ENCODE measurements at regions not wholly inside any gene's neighbourhood (a gene's known extent, or its start where the extent isn't known, plus 50 kb on each side); places are given as distances from the start of the nearest gene placed in this dataset.

GRCh38 chr3:127461286-127461910, 129.1 kb downstream of the TPRA1 start:
- H3K27me3 ChIP-seq (ENCODE audit: control insufficient read depth, insufficient read depth, low read length, poor library complexity, severe bottlenecking), result peaks cover 23% of the 10 kb centered on the region
- Mint-ChIP-seq H3K36me3 (ENCODE audit: low read depth) (no peaks in the 10 kb centered on the region), H3K27ac (no peak overlapping the region), H3K4me1 (peaks cover 6% of the 10 kb centered on the region), H3K4me3 (no peak overlapping the region), H3K9me3 (no peaks in the 10 kb centered on the region), H3K27me3 (ENCODE audit: insufficient read depth) (peaks cover 46% of the 10 kb centered on the region)
- H3K9ac ChIP-seq (ENCODE audit: extremely low read depth, low read length, poor library complexity, severe bottlenecking), result no peak overlapping the region
- no peak overlapping the region for H3K4me3 ChIP-seq (ENCODE audit: low read length)
- no peaks in the 10 kb centered on the region for H3K9me3 ChIP-seq (ENCODE audit: control insufficient read depth, low read length)
- no peak for DNase-seq
- WGBS, 2 experiments (ENCODE audit: insufficient coverage in 1 of 2, insufficient read length in 1 of 2), result 89 to 100% methylated on average over 4 to 10 of the region's 10 CpGs
- no peaks in the 10 kb centered on the region for H3K36me3 ChIP-seq (ENCODE audit: control insufficient read depth, insufficient read depth, low read length)
- H3K4me1 ChIP-seq (ENCODE audit: control insufficient read depth, insufficient read depth, low read length), result no peaks in the 10 kb centered on the region
- no peak overlapping the region for H3K27ac ChIP-seq (ENCODE audit: low read depth, low read length)
- TF ChIP-seq, protein P1, sequence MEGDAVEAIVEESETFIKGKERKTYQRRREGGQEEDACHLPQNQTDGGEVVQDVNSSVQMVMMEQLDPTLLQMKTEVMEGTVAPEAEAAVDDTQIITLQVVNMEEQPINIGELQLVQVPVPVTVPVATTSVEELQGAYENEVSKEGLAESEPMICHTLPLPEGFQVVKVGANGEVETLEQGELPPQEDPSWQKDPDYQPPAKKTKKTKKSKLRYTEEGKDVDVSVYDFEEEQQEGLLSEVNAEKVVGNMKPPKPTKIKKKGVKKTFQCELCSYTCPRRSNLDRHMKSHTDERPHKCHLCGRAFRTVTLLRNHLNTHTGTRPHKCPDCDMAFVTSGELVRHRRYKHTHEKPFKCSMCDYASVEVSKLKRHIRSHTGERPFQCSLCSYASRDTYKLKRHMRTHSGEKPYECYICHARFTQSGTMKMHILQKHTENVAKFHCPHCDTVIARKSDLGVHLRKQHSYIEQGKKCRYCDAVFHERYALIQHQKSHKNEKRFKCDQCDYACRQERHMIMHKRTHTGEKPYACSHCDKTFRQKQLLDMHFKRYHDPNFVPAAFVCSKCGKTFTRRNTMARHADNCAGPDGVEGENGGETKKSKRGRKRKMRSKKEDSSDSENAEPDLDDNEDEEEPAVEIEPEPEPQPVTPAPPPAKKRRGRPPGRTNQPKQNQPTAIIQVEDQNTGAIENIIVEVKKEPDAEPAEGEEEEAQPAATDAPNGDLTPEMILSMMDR (conservative IDR thresholded peaks at IDR 0.05), result no peak

- H3K36me3 ChIP-seq (ENCODE audit: control insufficient read depth, insufficient read depth, low read length), result no peaks in the 10 kb centered on the region
- no peak overlapping the region for H3K9ac ChIP-seq (ENCODE audit: extremely low read depth, low read length, poor library complexity, severe bottlenecking)
- H3K27ac Mint-ChIP-seq, result no peak overlapping the region
- H3K9me3 Mint-ChIP-seq, result no peaks in the 10 kb centered on the region
- TF ChIP-seq, protein P1 (conservative IDR thresholded peaks at IDR 0.05), result no peak
- DNase-seq, result no peak
- H3K4me3 ChIP-seq (ENCODE audit: low read length), result no peak overlapping the region
- H3K27ac ChIP-seq (ENCODE audit: low read depth, low read length), result no peak overlapping the region
- H3K9me3 ChIP-seq (ENCODE audit: control insufficient read depth, low read length), result no peaks in the 10 kb centered on the region
- no peaks in the 10 kb centered on the region for H3K4me1 ChIP-seq (ENCODE audit: control insufficient read depth, insufficient read depth, low read length)
- H3K27me3 Mint-ChIP-seq (ENCODE audit: insufficient read depth), result peaks cover 60% of the 10 kb centered on the region
- peaks cover 15% of the 10 kb centered on the region for H3K4me1 Mint-ChIP-seq
- 80 to 87% methylated on average over 3 of the region's 3 CpGs for WGBS, 2 experiments (ENCODE audit: insufficient coverage in 1 of 2, insufficient read length in 1 of 2)
- H3K27me3 ChIP-seq (ENCODE audit: control insufficient read depth, insufficient read depth, low read length, poor library complexity, severe bottlenecking), result peaks cover 36% of the 10 kb centered on the region
- H3K36me3 Mint-ChIP-seq (ENCODE audit: low read depth), result no peaks in the 10 kb centered on the region
- H3K4me3 Mint-ChIP-seq, result no peak overlapping the region
Observed at GRCh38 chr3:127459891-127460290, 130.6 kb downstream of the TPRA1 start.

DNA sequence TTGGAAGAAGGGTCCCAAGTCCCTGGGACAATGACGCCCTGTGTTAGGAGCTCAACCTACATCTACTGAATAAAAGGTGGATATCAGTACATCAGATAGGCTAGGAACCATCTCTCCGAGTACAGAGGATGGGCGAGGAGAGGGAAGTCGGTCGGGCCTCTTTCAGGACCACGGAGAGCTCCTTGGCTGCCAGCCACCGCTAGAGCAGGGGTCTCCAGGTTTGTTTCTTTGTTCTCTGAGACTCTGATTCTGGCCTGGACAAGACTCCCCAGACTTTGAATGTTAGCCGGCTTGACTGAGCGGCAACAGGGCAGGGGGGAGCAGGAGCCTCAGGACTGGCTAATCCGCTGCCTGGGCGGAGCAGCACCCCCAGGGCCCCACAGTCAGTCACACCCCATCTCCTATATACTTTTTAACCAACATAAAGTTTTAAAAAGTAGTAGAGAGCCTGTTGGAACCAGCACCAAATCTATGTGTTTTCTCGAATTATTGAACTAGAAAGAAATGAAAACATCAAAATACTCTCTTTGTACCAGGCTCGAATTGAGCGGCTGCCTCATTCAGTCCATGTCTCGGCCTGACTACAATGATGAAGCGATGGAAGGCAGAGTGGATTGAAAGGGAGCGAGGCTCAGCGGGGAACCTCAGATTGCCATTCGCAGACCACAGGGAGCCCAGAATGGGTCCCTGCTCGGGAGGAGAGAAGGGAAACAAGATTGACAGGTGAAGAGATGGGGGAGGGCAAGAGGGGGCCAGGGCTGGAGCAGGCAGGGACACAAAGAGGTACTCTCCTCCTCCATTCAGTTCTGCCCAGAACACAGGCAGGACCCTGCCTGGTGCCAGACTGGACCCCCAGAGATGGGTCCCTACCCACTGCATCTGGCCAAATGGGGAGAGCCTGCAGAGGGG, 131.6 kb downstream of the TPRA1 start:
- Mint-ChIP-seq H3K27ac (no peak overlapping the region), H3K27me3 (ENCODE audit: insufficient read depth) (peaks cover 69% of the 10 kb centered on the region), H3K9me3 (no peaks in the 10 kb centered on the region), H3K36me3 (ENCODE audit: low read depth) (no peaks in the 10 kb centered on the region), H3K4me1 (peaks cover 15% of the 10 kb centered on the region), H3K4me3 (no peak overlapping the region)
- Histone ChIP-seq H3K27ac (ENCODE audit: low read depth, low read length) (no peak overlapping the region), H3K36me3 (ENCODE audit: control insufficient read depth, insufficient read depth, low read length) (no peaks in the 10 kb centered on the region), H3K27me3 (ENCODE audit: control insufficient read depth, insufficient read depth, low read length, poor library complexity, severe bottlenecking) (peaks cover 45% of the 10 kb centered on the region), H3K4me1 (ENCODE audit: control insufficient read depth, insufficient read depth, low read length) (no peaks in the 10 kb centered on the region), H3K4me3 (ENCODE audit: low read length) (no peak overlapping the region), H3K9ac (ENCODE audit: extremely low read depth, low read length, poor library complexity, severe bottlenecking) (no peak overlapping the region), H3K9me3 (ENCODE audit: control insufficient read depth, low read length) (no peaks in the 10 kb centered on the region)
- DNase-seq, result peak; percentile 95
- WGBS, 2 experiments (ENCODE audit: insufficient coverage in 1 of 2, insufficient read length in 1 of 2), result 22 to 33% methylated on average over 12 to 20 of the region's 20 CpGs
- TF ChIP-seq, protein P1 (conservative IDR thresholded peaks at IDR 0.05), result no peak
